ENCODE measurements at regions not wholly inside any gene's neighbourhood (a gene's known extent, or its start where the extent isn't known, plus 50 kb on each side); places are given as distances from the start of the nearest gene placed in this dataset.
"Not testable (repeated sequence)": the region's sequence is repeated elsewhere in the genome, so short reads cannot be mapped to it uniquely, and the experiment has no call there.

DNA sequence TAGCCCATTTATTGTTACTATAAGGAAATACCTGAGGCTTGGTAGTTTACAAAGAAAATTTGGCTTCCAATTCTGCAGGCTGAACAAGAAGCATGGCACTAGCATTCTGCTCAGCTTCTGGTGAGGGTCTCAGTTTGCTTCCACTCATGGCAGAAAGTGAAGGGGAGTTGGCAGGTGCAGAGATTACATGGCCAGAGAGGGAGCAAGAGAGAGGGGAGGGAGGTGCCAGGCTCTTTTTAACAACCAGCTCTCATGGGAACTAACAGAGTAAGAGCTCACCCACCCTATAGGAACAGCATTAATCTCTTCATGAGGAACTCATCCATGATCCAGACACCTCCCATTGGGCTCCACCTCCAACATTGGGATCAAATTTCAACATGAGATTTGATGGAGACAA is 437.9 kb downstream of the CHL1 start:
- no peak for FAIRE-seq

DNA sequence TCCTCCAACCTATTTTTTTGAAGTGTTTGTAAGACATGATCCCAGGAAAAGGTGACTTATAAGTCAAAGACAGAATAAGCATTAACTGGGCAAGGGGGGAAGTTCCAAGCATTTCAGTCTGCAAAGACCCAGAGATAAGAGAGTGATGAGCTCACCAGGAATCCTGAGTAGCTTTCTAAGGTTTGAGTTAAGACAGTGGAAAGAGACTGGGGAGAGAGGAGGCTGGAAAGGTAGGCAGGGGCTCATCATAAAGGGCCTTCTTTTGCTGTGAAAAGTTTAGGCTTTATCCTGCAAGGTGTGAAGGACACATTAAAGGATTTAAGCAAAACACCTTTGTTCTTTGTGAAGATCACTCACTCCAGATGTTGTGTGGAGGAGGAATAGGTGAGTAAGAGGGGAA is 438.8 kb downstream of the CHL1 start:
- FAIRE-seq (no peak), DNase-seq (ENCODE audit: insufficient read length, low spot score) (no peak)

More for the DNA sequence above, 437.9 kb downstream of the CHL1 start:
- DNase-seq (ENCODE audit: insufficient read length, low spot score) = no peak

DNA sequence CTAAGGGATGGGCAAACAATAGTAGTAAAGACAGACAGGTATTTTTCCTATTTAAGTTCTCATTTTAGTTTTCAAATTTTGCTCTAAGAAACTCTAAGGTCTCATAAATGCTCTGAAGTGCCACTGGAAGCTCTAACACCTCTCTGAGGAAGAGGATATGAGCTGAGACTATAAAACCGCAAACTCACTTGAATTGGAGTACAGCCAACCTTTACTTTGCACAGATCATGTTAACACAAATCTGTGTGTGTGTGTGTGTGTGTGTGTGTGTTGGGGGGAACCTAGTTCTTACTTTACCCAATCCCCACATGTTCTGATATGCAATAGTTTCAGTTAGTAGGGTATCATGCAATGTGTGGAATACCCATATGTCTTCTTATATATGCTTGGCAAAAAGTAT is 446.8 kb downstream of the CHL1 start:
- DNase-seq (ENCODE audit: insufficient read length, low spot score) = no peak
- no peak for FAIRE-seq

DNA sequence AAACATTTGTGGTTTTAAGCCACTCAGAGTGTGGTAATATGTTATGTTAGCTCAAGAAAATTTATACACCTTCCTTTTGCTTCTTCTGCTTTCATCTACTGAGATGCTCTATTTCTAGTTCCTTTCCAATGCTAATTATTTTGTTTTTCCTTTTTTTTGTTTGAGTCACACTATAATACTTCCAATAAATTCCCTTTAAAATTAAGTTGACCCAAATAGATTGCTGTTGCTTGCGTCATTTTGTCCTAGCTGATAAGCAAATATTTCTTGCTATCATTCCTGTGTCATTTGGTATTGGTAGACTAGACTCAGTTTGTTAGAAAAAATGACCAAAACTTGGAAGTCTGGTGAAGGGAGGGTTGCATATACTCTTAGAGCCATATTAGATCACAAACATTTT is 437.0 kb upstream of the CNTN6 start:
- FAIRE-seq = no peak
- no peak for DNase-seq (ENCODE audit: insufficient read length, low spot score)

DNA sequence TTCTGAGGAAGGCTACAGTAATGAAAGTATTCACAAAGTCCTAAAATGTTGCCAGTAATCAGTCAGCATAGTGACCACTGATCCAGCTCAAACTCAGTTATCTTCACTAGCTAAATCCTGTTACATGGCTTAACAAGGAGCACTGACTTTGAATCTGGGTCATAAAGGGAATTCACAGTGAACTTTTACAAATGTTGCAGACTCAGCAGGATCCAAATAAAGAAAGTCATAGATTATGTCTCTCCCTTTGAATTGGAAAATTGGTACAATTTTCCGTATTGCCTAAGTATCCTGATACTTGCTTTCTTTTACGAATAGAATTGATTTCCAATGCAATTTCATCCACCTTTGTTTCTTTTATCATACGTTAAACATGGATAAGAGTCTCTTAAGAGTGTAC is 431.5 kb upstream of the CNTN6 start:
- DNase-seq (ENCODE audit: insufficient read length, low spot score) = no peak
- no peak for FAIRE-seq

DNA sequence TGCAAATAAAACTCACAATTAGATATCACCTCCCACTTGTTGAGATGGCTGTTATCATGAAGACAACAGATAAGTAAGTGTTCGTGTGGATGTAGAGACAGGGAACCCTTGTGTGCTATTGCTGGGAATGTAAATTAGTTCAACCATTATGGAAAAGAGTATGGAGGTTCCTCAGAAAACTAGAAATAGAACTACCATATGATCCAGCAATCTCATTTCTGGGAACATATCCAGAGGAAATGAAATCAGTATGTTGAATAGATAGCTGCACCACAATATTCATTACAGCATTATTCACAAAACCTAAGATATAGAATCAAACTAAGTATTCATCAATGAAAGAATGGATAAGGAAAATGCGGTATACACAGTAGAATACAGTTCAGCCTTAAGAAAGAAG is 418.7 kb upstream of the CNTN6 start:
- FAIRE-seq (no peak), DNase-seq (ENCODE audit: insufficient read length, low spot score) (no peak)

DNA sequence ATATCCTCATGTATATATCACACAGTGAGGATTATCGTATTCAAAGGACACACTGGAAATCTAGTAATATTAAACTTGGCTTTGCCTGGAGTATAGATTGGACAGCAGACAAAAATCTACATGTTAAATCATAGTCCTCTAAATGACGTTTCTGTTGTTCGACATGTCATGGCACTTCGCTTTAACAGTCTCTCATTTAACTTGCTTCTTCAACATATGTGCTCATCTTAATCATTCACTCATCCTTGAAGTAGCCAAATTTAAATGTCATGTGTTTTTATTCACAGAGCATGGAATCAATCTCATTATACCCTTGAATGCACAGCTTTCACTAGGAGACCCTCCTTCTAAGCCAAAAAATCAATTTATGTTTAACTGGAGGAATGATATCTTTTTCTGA is 417.0 kb upstream of the CNTN6 start:
- FAIRE-seq (no peak), DNase-seq (ENCODE audit: insufficient read length, low spot score) (no peak)

DNA sequence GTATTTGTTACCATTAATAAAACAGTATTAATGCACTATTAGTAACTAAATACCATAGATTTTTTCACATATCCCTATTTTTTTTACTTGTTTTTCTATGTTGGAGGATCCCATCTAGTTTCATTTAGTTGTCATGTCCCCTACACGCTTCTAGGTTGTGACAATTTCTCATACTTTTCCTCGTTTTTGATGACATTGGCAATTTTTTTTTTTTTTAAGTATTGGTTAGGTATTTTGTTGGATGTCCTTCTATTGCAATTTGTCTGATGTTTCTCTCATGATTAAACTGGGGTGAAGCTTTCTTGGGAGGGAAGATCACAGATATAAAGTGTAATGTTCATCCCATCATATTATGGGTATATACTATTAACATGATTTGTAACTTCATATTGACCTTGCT is 409.1 kb upstream of the CNTN6 start:
- DNase-seq (ENCODE audit: insufficient read length, low spot score) (no peak), FAIRE-seq (no peak)

DNA sequence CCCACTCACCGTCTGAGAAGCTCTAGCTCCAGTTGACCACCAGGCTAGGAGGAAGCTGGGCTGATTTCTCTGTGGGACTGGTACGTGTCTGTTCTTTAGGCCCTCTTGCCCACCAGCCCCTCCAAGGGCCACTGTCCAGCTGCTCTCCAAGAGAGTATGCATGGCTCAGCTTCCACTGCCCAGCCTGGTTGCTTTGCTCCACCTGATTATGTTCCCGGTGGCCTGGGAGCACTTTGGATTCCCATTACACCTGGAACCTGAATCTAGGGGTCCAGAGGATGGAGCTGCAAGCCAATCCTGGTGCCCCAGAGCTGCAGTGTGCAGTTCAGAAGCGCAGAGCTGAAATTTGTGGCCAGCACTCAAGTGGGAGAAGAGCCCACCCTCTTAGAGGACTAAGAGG is 402.1 kb upstream of the CNTN6 start:
- FAIRE-seq (no peak), DNase-seq (ENCODE audit: insufficient read length, low spot score) (no peak)

DNA sequence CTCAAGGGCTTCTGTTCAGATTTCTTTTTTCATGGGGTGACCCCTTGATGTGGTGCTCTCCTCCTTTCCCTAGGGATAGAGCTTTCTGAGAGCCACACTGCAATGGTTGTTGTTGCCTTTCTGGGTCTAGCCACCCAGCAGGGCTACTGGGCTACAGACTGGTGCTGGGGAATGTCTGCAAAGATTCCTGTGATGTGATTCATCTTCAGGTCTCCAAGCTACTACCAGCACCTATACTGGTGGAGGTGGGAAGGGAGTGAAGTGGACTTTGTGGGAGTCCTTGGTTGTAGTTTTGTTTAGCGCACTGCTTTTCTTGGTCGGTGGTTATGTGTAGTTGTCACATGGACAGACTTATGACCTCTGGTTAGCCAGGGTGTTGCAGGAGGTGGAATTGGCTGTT is 392.3 kb upstream of the CNTN6 start:
- DNase-seq (ENCODE audit: insufficient read length, low spot score) (no peak), FAIRE-seq (no peak)

DNA sequence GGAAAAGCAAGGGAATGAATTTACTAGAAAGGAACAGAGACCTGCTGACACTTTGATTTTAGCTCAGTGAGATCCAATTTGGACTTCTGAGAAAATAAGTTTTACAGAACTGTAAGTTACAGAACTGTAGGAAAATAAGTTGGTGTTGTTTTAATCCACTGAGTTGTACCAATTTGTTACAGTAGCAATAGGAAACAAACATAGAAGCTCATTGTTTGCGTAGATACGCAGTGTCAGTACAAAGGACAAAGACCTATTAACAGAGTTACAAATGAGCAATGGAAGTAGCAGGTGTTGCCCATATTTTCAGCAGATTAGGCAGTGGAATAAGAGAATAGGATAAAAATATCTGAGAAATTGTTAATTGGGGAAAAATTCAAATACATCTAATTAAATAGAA is 385.8 kb upstream of the CNTN6 start:
- DNase-seq (ENCODE audit: insufficient read length, low spot score) (no peak), FAIRE-seq (no peak)

DNA sequence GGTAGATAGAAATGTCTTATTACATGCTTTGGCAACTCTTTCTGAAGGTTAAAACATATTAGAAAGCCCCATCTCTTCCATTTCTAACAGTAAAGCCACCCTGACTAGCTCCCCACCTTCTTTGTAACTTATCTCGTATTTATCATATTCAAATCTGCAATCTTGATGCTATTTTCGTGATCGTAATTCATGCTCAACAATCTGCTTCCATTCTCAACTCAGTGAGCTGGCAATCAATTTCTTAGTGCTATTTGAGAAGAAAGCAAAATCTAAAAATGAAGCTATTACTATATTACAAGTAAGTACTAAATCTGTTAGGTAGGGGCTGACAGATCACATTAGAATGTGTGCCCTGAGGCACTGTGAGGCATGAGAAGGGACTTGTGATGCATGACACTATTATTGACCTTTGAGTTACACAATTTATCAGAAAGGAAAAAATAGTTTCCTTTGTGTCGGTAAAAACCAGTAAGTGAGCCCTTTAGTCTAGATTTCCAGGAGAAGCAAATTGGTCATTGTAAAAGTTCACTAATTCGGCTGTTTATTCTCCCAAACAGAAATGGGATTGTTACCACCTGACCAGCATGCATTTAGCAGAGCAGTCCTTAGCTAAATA is 379.7 kb upstream of the CNTN6 start:
- DNase-seq (ENCODE audit: insufficient read length, low spot score) (no peak), FAIRE-seq (no peak)

DNA sequence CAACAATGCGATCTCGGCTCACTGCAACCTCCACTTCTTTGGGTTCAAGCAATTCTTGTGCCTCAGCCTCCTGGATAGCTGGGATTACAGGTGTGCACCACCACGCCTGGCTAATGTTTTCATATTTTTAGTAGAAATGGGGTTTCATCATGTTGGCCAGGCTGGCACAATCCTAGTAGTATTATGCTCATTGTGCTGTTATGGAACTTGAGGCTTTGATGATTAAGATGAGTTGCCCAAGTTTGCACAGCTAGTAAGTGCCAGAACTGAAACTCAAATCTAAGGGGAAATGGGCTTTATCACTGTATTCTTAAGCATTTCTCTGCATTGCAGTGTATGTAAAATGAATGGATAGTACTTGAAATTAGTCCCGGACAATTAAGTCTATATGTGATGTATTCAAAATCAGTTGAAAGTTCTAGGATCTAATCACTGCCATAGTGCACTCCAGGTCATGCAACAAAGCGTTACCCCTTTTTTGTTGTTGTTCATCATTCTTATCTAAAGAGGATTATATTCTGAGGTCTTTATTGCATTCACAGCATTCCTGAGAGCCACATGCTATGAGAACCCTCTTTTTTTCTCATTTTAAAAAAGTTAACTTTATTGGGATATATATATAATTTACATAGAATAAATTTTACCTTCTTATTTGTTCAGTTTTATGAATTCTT is 378.7 kb upstream of the CNTN6 start:
- DNase-seq (ENCODE audit: insufficient read length, low spot score) = no peak
- FAIRE-seq = no peak

DNA sequence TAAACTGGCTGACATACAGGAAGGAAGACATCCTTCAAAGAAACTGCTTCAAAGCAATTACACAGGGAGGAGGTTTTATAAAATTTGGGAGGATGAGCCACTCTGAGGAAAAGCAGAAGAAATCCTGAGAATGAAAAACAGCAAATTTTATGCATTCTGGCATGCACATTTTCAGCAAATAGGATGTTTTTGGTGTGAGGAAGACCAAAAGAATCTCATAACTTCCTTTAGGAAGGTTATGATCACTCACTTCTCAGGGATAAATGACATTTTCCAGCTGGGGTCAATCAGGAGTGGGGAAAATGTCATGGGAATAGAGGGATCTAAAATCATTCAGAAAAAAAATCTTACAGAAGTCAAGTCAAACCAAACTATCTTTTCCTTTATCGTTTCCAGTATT is 371.7 kb upstream of the CNTN6 start:
- FAIRE-seq (no peak), DNase-seq (ENCODE audit: insufficient read length, low spot score) (no peak)

DNA sequence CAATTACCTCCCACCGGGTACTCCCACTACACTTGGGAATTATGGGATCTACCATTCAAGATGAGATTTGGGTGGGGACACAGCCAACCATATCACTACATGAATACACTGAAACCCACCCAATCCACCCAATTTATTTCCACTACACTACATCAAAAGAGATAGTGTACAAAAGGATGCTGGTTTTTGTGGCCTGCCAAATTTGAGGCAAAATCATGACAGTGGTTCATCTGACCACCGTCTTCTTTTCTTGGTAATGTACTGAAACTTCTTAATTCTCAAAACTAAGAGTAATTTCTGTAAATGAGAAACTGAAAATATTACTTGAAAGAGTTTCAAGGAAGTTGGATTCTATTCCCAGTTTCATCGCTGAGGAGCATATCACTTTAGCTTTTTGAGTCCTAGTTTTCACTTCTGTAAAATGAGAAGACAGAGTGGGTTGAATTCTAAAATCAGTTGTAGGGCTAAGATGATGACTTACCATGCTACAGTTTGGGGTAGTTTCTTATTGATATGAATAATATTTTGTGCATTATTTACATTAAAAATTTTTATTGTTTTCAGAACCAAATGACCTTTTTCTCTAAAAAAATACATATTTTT is 360.4 kb upstream of the CNTN6 start:
- FAIRE-seq = no peak

DNA sequence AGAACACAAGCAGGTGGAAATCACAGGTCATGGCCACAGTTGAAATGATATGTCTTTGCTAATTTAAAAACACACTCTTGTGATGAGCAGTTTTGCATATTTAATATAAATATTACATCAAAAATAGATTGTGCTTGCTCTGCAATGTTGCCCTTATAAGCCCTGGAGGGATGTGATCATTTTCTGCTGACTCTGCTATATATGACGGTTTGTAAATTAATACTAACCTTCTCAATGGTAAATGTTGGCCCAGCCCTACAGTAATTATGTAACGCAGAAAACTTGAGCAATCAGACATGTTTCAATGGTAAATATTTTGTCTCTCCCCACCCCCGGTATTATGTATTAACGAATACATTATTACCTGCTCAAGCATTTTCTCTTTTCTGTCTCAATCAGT is 359.5 kb upstream of the CNTN6 start:
- no peak for FAIRE-seq
- DNase-seq (ENCODE audit: insufficient read length, low spot score) = no peak

More for the DNA sequence above, 360.4 kb upstream of the CNTN6 start:
- DNase-seq (ENCODE audit: insufficient read length, low spot score) = no peak

DNA sequence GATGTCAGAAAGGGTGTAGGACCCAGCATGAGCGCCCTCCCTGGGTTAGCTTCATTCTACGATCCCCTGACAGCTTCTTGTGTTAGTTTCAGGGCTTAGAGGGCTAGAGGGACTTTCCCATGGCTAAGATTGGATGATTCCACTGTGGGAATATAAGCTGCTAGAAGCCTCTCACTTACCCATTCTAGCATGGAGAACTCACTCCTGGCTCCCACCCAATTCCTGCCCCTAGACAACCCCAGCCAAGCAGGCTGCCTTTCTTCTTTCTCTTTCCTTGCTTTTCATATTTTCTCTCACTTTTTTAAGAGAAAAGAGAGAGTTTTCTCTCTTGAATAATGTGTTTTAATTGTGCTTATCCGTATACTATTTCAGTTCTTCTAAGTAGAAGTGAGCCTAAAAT is 335.1 kb upstream of the CNTN6 start:
- DNase-seq (ENCODE audit: insufficient read length, low spot score) (no peak), FAIRE-seq (no peak)

DNA sequence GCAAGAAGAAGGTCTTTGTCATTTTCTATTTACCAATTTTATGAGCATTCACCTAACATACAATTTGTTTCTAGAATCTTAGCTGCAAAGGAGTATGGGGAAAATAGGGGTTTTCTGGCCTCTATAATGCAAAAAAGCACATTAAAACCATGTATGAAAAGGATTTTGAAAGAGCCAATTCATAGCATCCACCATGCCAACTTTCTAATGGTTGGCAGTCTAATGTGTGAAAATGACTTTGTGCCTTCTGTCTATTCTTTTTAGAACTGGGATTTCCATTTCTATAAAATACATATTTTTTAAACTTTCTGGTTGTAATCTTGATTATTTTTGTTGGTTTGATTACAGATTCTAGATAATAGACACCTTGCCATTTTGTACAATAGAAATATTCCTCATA is 333.7 kb upstream of the CNTN6 start:
- no peak for FAIRE-seq
- no peak for DNase-seq (ENCODE audit: insufficient read length, low spot score)

DNA sequence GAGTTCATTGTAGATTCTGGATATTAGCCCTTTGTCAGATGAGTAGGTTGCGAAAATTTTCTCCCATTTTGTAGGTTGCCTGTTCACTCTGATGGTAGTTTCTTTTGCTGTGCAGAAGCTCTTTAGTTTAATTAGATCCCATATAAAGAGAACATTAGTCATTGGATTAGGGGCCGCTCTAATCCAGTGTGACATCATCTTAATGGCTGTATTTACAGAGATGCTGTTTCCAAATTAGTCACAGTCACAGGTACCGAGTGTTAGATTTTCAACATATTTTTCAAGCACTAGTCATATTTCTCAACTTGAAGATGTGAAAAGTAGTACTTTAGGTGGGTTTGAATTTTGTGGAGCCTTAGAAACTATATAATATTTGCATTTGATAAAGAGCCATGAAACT is 319.4 kb upstream of the CNTN6 start:
- FAIRE-seq; DNase-seq (ENCODE audit: insufficient read length, low spot score): not testable (repeated sequence)

DNA sequence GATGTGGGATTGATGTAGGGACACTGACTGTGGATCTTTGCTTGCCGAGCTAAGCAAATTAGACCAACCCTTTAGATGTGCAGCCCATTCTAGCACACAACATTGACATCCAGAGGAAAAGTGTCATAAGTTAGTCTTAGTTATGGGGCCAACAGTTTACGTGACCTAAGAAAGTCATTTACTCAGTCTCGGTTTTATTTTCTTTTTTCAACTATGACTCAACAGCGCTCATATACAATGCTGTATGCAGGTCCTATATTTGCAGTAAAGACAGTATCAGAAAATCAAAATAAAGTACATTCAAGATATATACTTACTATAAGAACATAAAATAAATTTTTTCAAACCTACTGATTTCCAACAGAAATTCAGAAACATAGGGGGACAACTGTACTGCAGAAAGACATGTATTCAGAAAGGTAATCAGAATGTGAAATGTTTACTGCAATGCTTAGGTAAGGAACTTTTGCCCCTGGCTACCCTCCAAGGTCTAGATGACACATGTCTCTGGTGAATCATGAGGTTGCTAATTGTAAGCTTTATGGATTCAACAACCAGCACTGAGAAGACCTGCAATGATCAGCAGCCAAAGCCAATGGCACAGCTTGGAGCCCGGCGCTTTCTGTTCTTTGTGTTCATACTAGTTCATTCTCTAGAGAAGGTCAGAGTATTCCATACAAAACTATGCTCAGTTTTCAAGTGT is 317.5 kb upstream of the CNTN6 start:
- no peak for FAIRE-seq

DNA sequence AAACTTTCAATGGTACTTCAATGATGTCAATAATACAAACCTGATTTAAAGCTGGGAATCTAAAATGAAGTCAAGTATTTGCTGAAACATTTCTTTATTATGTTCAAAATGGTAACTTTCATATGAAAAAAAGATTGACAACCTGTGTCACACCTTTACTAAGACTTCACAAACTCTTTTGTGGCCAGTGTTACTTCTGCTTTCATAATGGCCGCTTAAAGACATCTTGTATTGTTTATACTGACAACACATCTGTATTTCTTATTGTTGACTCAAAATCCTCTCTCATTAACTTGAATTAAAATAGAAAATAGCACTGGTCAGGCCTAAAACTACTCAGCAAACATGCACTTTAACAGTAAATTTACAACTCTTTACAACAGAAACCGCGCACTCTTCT is 312.3 kb upstream of the CNTN6 start:
- DNase-seq (ENCODE audit: insufficient read length, low spot score) (no peak), FAIRE-seq (no peak)

More for the DNA sequence above, 317.5 kb upstream of the CNTN6 start:
- no peak for DNase-seq (ENCODE audit: insufficient read length, low spot score)

DNA sequence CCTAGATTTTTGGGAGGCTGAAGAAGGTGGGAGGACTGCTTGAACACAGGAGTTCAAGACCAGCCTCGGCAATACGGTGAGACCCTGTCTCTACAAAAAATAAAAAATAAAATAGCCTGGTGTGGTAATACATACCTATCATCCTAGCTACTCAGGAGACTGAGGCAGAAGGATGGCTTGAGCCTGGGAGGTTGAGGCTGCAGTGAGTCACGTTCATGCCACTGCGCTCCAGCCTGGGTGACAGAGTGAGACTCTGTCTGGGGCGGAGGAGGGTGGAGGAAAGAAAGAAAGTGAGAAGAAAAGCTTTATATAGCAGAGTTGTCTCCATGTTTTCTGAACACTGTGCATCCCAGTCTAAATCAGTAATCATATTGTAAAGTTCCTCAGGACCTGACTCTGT is 301.4 kb upstream of the CNTN6 start:
- FAIRE-seq (no peak), DNase-seq (ENCODE audit: insufficient read length, low spot score) (no peak)

All from GM19239 (cell line).